GM12878 (cell line): ENCODE measurements at regions not wholly inside any gene's neighbourhood (a gene's known extent, or its start where the extent isn't known, plus 50 kb on each side); places are given as distances from the start of the nearest gene placed in this dataset.

Source experiments
- ATAC-seq: fragments of 200-7000 bp; cut with Tn5 transposase; 3 replicates; pipeline ENCODE4 v1.9.1; 2020; ENCODE audit warnings: mild to moderate bottlenecking, moderate library complexity
- BruUV-seq: library from RNA; stranded (reverse); fragments of 400-500 nt; replicated peaks from 2 replicates; lab custom pipeline; 2021; lab: Mats Ljungman, UMichigan
- CTCF ChIA-PET: fragments of 300-600 bp; sonication (Branson Sonifier 250); formaldehyde crosslinking; extraction: SDS; loops from one replicate; lab custom pipeline; 2021; ENCODE audit warnings: inconsistent platforms; lab: Yijun Ruan, JAX
- POLR2A ChIA-PET: fragments of 350-600 bp; formaldehyde crosslinking; extraction: SDS; loops from one replicate; lab custom pipeline; 2021; ENCODE audit warnings: inconsistent platforms; lab: Charles Lee
- RAD21 ChIA-PET: fragments of 300-600 bp; sonication (Branson Sonifier 250); formaldehyde crosslinking; loops from one replicate; lab custom pipeline; 2023; ENCODE audit warnings: antibody characterized with exemption; ENCODE audit not compliant: unreplicated experiment; lab: Charles Lee
- SMC1A ChIA-PET: fragments of 300-600 bp; sonication (Branson Sonifier 250); formaldehyde crosslinking; loops from one replicate; lab custom pipeline; 2023; ENCODE audit not compliant: unreplicated experiment, uncharacterized antibody; lab: Charles Lee
- DNase-seq: peaks from one replicate; pipeline ENCODE4 v3.0.0-alpha.2; 2011; ENCODE audit warnings: low read depth, low spot score
- FAIRE-seq: peaks from 3 replicates; lab custom pipeline; 2011; peaks lifted over from hg19 to GRCh38; lab: Jason Lieb, UNC
- H2AFZ ChIP-seq: 2 replicates; pipeline ENCODE4 v1.6.0; 2011; ENCODE audit warnings: low read depth, low read length, control low read depth; ENCODE audit not compliant: control insufficient read depth
- H3K27ac ChIP-seq: 2 replicates; pipeline ENCODE4 v1.5.1; 2011; ENCODE audit warnings: control low read depth; ENCODE audit not compliant: control insufficient read depth, insufficient read depth
- H3K27me3 ChIP-seq, 2 experiments: replicated peaks in 1 of 2; 2 replicates each; pipeline versions ENCODE4 v1.6.0 to v1.6.1; 2011; ENCODE audit warnings: low read length in 1 of 2; ENCODE audit not compliant: control insufficient read depth in 2 of 2, insufficient read depth in 2 of 2
- H3K36me3 ChIP-seq, 2 experiments: 2 replicates each; pipeline ENCODE4 v1.5.1; 2011; ENCODE audit warnings: low read length in 1 of 2; ENCODE audit not compliant: control insufficient read depth in 2 of 2, insufficient read depth in 2 of 2
- H3K4me1 ChIP-seq: 2 replicates; pipeline ENCODE4 v1.6.1; 2011; ENCODE audit warnings: mild to moderate bottlenecking, low read length, moderate library complexity, mixed read lengths; ENCODE audit not compliant: control insufficient read depth, insufficient read depth
- H3K4me2 ChIP-seq: 2 replicates; pipeline ENCODE4 v1.6.0; 2011; ENCODE audit warnings: control low read depth; ENCODE audit not compliant: control insufficient read depth, insufficient read depth
- H3K4me3 ChIP-seq: fragments of 200-600 bp; sonication (generic); 2 replicates; pipeline ENCODE4 v1.5.1; 2016
- H3K79me2 ChIP-seq: 2 replicates; pipeline ENCODE4 v1.6.0; 2011; ENCODE audit warnings: low read length; ENCODE audit not compliant: control insufficient read depth, insufficient read depth
- H3K9ac ChIP-seq: 2 replicates; pipeline ENCODE4 v1.8.0; 2011; ENCODE audit warnings: low read length, control low read depth, mixed read lengths; ENCODE audit not compliant: control insufficient read depth, insufficient read depth
- H3K9me3 ChIP-seq: replicated peaks from 3 replicates; pipeline ENCODE4 v1.5.1; 2011; ENCODE audit warnings: mild to moderate bottlenecking, low read length; ENCODE audit not compliant: control insufficient read depth, insufficient read depth
- H4K20me1 ChIP-seq: 2 replicates; pipeline ENCODE4 v1.6.0; 2011; ENCODE audit not compliant: control insufficient read depth, insufficient read depth
- CBFB ChIP-seq: IDR thresholded peaks from 2 replicates; pipeline ENCODE4 v1.6.1; 2016; ENCODE audit warnings: antibody characterized with exemption, low read depth
- EP300 ChIP-seq, 2 experiments: fragments of 150-350 bp in 1 of 2; IDR thresholded peaks; 2 replicates each; pipeline ENCODE4 v1.6.1; 2011 to 2012; ENCODE audit warnings: low read depth in 2 of 2, low read length in 2 of 2, borderline replicate concordance in 1 of 2, improper control_type of control experiment in 1 of 2, inconsistent platforms in 1 of 2; ENCODE audit not compliant: control insufficient read depth in 1 of 2
- HCFC1 ChIP-seq: fragments of 150-350 bp; IDR thresholded peaks from 2 replicates; pipeline ENCODE4 v1.6.1; 2014; ENCODE audit warnings: low read length
- HDAC2 ChIP-seq: fragments of 200-600 bp; sonication (generic); IDR thresholded peaks from 2 replicates; pipeline ENCODE4 v1.6.1; 2017
- KAT2A ChIP-seq: conservative IDR thresholded peaks from 2 replicates; pipeline ENCODE4 v1.6.1; 2011; ENCODE audit warnings: low read depth, low read length; ENCODE audit not compliant: control insufficient read depth
- NFIC ChIP-seq: IDR thresholded peaks from 2 replicates; pipeline ENCODE4 v1.6.1; 2012; ENCODE audit warnings: low read depth, mild to moderate bottlenecking, inconsistent platforms, low read length, moderate library complexity
- NFXL1 ChIP-seq: fragments of 450-650 bp; IDR thresholded peaks from 2 replicates; pipeline ENCODE4 v1.6.1; 2017; ENCODE audit warnings: antibody characterized with exemption, mild to moderate bottlenecking, borderline replicate concordance
- NKRF ChIP-seq: fragments of 450-650 bp; conservative IDR thresholded peaks from 2 replicates; pipeline ENCODE4 v1.6.1; 2017; ENCODE audit warnings: mild to moderate bottlenecking, moderate library complexity
- NR2F1 ChIP-seq: fragments of 450-650 bp; conservative IDR thresholded peaks from 2 replicates; pipeline ENCODE4 v1.6.1; 2017; ENCODE audit warnings: mild to moderate bottlenecking
- PKNOX1 ChIP-seq: fragments of 450-650 bp; IDR thresholded peaks from 2 replicates; pipeline ENCODE4 v1.6.1; 2016; ENCODE audit warnings: mild to moderate bottlenecking
- RAD21 ChIP-seq: IDR thresholded peaks from 2 replicates; pipeline ENCODE4 v1.6.1; 2011; ENCODE audit warnings: mild to moderate bottlenecking, low read depth, low read length, moderate library complexity; ENCODE audit not compliant: insufficient read depth
- RAD51 ChIP-seq: fragments of 450-650 bp; IDR thresholded peaks from 2 replicates; pipeline ENCODE4 v1.6.1; 2016; ENCODE audit warnings: moderate library complexity, mild to moderate bottlenecking, inconsistent platforms
- RELB ChIP-seq: fragments of 450-650 bp; IDR thresholded peaks from 2 replicates; pipeline ENCODE4 v1.6.1; 2017; ENCODE audit warnings: low read depth, mild to moderate bottlenecking, moderate library complexity
- SIX5 ChIP-seq: IDR thresholded peaks from 2 replicates; pipeline ENCODE4 v1.6.1; 2011; ENCODE audit warnings: mild to moderate bottlenecking, low read depth, low read length, moderate library complexity; ENCODE audit not compliant: severe bottlenecking
- SREBF2 ChIP-seq: IDR thresholded peaks from 2 replicates; pipeline ENCODE4 v1.6.1; 2012; ENCODE audit warnings: mild to moderate bottlenecking, low read length
- YY1 ChIP-seq: IDR thresholded peaks from 2 replicates; pipeline ENCODE4 v1.6.1; 2011; ENCODE audit warnings: low read depth, mild to moderate bottlenecking, low read length
- ZNF592 ChIP-seq: fragments of 450-650 bp; IDR thresholded peaks from 2 replicates; pipeline ENCODE4 v1.6.1; 2017; ENCODE audit warnings: mild to moderate bottlenecking, moderate library complexity
- ZSCAN29 ChIP-seq: fragments of 450-650 bp; IDR thresholded peaks from 2 replicates; pipeline ENCODE4 v1.6.1; 2017; ENCODE audit warnings: mild to moderate bottlenecking, moderate library complexity
- WGBS: methylation state at CpG from one replicate; pipeline ENCODE4 v1.1.6; 2016; ENCODE audit warnings: low lambda C conversion rate; ENCODE audit not compliant: insufficient replicate concordance, insufficient coverage; ENCODE audit errors: missing lambda C conversion rate; 5-methylcytosine and 5-hydroxymethylcytosine counted together
- in situ Hi-C: fragments of 300-500 bp; cut with MboI; formaldehyde crosslinking; loops from 9 replicates; pipeline ENCODE4 v1.14.3; 2018; ENCODE audit warnings: mixed read lengths
- intact Hi-C: fragments of 100-400 bp; cut with micrococcal nuclease; formaldehyde crosslinking; loops from one replicate; pipeline ENCODE4 v1.14.2; 2022; ENCODE audit not compliant: unreplicated experiment

- no TSS peak for BruUV-seq
- FAIRE-seq, result no peak
- in situ Hi-C loops (no loop called here), intact Hi-C loops (no loop called here)
- RAD21 ChIA-PET, result no interaction called here
- POLR2A ChIA-PET, result no interaction called here
- Histone ChIP-seq H3K9me3 (no peaks in the 10 kb centered on the region), H3K4me1 (no peaks in the 10 kb centered on the region), H3K36me3 (no peaks in the 10 kb centered on the region), H3K4me3 (no peak overlapping the region), H3K4me2 (no peak overlapping the region), H2AFZ (no peak overlapping the region), H3K27ac (no peak overlapping the region), H3K79me2 (no peaks in the 10 kb centered on the region), H3K27me3 (no peaks in the 10 kb centered on the region), H4K20me1 (no peaks in the 10 kb centered on the region), H3K9ac (no peak overlapping the region)
- DNase-seq, result no peak
- ATAC-seq, result no peak
- SMC1A ChIA-PET, result no interaction called here
- CTCF ChIA-PET, result no interaction called here
- 25% methylated on average over 3 of the region's 3 CpGs for WGBS
- no peak for TF ChIP-seq RELB
- TF ChIP-seq NFIC, result no peak
- no peak for TF ChIP-seq ZSCAN29
- no peak for TF ChIP-seq PKNOX1
- no peak for TF ChIP-seq HCFC1
- TF ChIP-seq RAD51, result no peak
- no peak for TF ChIP-seq CBFB
- TF ChIP-seq NR2F1, result no peak
- no peak for TF ChIP-seq KAT2A
- TF ChIP-seq HDAC2, result no peak
- no peak for TF ChIP-seq RAD21
- TF ChIP-seq SREBF2, result no peak
- TF ChIP-seq ZNF592, result no peak
- TF ChIP-seq SIX5, result no peak
- TF ChIP-seq NFXL1, result no peak
- no peak for TF ChIP-seq YY1
- no peak for TF ChIP-seq EP300 (IDR thresholded peaks at IDR 0.05; ENCODE audit: borderline replicate concordance in 1 of 2, control insufficient read depth in 1 of 2, low read depth in 2 of 2, low read length in 2 of 2)
- TF ChIP-seq NKRF, result no peak
Measured at GRCh38 chr5:42168091-42168670, 243.1 kb downstream of the FBXO4 start.
